ENCODE measurements at regions not wholly inside any gene's neighbourhood (a gene's known extent, or its start where the extent isn't known, plus 50 kb on each side); places are given as distances from the start of the nearest gene placed in this dataset.

GRCh38 chr4:18128241-18128640 is 106.7 kb upstream of the LCORL start:
- TF ChIP-seq POLR2AphosphoS5 (IDR thresholded peaks at IDR 0.05) (no peak), POLR2A (IDR thresholded peaks at IDR 0.05) (no peak)

Data from sigmoid colon (tissue), 4 donors.